ENCODE measurements at regions not wholly inside any gene's neighbourhood (a gene's known extent, or its start where the extent isn't known, plus 50 kb on each side); places are given as distances from the start of the nearest gene placed in this dataset.
A peak's percentile ranks its signal among the peaks of the same experiment; 100 is the strongest.

DNA sequence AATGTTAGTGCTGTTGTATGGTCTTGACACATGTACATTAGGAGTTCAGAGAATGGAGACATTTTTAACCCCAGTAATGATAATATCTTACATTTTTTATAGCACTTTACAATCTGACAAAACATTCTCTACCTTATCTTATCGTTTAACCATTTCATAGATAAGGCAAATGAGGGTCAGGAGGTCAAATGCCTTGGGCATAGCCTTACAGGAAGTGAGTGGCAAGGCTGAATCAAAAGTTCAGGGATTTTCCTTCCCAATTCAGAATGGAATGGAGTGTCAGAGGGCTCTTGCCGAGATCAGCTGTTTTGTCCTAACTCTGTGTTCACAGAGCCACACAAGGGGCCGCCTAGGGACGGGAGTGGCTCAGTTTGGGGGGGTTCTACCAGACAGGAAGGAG lies 57.6 kb upstream of the AK4 start:
- POLR2A ChIA-PET = no interaction called here
- no peak overlapping the region for H3K4me3 ChIP-seq (replicated peaks in 1 of 3; ENCODE audit: insufficient read depth in 1 of 3, low read depth in 1 of 3, low read length in 3 of 3)
- intact Hi-C loops (cut with micrococcal nuclease) (no loop called here), dilution Hi-C loops (cut with MboI; ENCODE audit: extremely low pct_ligation_motif_present, low sequenced_read_pairs) (no loop called here)
- no TSS peak for BruUV-seq (replicated peaks)
- no peaks in the 10 kb centered on the region for H3K9me1 ChIP-seq (replicated peaks; ENCODE audit: control insufficient read depth, extremely low read depth, insufficient read depth, low read length)
- no peak overlapping the region for H3K27ac ChIP-seq (ENCODE audit: insufficient read depth, low read depth, low read length)
- CTCF ChIA-PET = interaction anchor here (1.7 kb wide), 1 partner anchor 15 kb away, joined by 6 read pairs; no protein-coding TSS in a partner anchor
- no peak overlapping the region for H3K9ac ChIP-seq (replicated peaks; ENCODE audit: extremely low read depth, insufficient read depth, low read length)
- no peaks in the 10 kb centered on the region for H3K79me2 ChIP-seq (ENCODE audit: control insufficient read depth, insufficient read depth, low read length)
- no peak for DNase-seq (ENCODE audit: low read depth, low spot score)
- H3K27me3 ChIP-seq (ENCODE audit: control insufficient read depth in 2 of 2, insufficient read depth in 2 of 2, low read length in 2 of 2) = no peaks in the 10 kb centered on the region
- no peaks in the 10 kb centered on the region for H3K9me3 ChIP-seq (replicated peaks; ENCODE audit: control insufficient read depth, insufficient read depth, low read length)
- TF ChIP-seq JUN (IDR thresholded peaks at IDR 0.05; ENCODE audit: borderline replicate concordance, insufficient read depth, insufficient read length, low read depth) (no peak), GATA2 (IDR thresholded peaks at IDR 0.05; ENCODE audit: insufficient read depth, insufficient read length, low read depth, low read length) (peak; percentile 80)
- no peaks in the 10 kb centered on the region for H4K20me1 ChIP-seq (replicated peaks; ENCODE audit: control insufficient read depth, extremely low read depth, insufficient read depth, low read length)
- peaks cover 4% of the 10 kb centered on the region for H3K4me1 ChIP-seq (ENCODE audit: control insufficient read depth, extremely low read depth, insufficient read depth, low read length)
- no peak overlapping the region for H3K4me2 ChIP-seq (ENCODE audit: insufficient read depth, low read length)
- H3K36me3 ChIP-seq (ENCODE audit: control insufficient read depth in 2 of 2, extremely low read depth in 1 of 2, insufficient read depth in 2 of 2, low read length in 2 of 2) = no peaks in the 10 kb centered on the region
- H2AFZ ChIP-seq (ENCODE audit: low read depth, low read length) = no peak overlapping the region
- peak; percentile 40 for FAIRE-seq

DNA sequence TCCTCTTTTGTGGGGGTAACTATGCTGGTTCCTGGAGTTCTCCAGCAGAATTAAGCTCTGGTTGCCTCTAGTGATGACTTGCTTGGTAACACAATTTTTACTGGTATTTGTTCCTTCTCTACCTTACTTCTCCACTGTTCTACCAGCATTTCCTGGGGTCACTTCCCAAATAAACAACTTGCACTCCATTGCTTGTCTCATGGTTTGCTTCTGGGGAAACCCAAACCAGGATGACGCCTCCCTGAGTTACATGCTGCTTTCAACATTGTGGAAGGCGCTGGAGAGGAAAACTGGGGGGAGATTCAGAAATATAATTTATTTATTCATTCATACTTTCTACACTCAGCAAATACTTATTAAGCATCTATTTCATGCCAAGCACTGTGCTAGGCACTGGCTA lies 55.3 kb upstream of the AK4 start:
- H3K4me3 ChIP-seq (replicated peaks in 1 of 3; ENCODE audit: insufficient read depth in 1 of 3, low read depth in 1 of 3, low read length in 3 of 3) = no peak overlapping the region
- no peak overlapping the region for H3K27ac ChIP-seq (ENCODE audit: insufficient read depth, low read depth, low read length)
- H3K36me3 ChIP-seq (ENCODE audit: control insufficient read depth in 2 of 2, extremely low read depth in 1 of 2, insufficient read depth in 2 of 2, low read length in 2 of 2) = no peaks in the 10 kb centered on the region
- H2AFZ ChIP-seq (ENCODE audit: low read depth, low read length) = no peak overlapping the region
- no peaks in the 10 kb centered on the region for H3K79me2 ChIP-seq (ENCODE audit: control insufficient read depth, insufficient read depth, low read length)
- BruUV-seq (replicated peaks) = no TSS peak
- ChIA-PET POLR2A (no interaction called here), CTCF (no interaction called here)
- DNase-seq (ENCODE audit: low read depth, low spot score) (no peak), FAIRE-seq (no peak)
- no peaks in the 10 kb centered on the region for H3K9me3 ChIP-seq (replicated peaks; ENCODE audit: control insufficient read depth, insufficient read depth, low read length)
- no peaks in the 10 kb centered on the region for H4K20me1 ChIP-seq (replicated peaks; ENCODE audit: control insufficient read depth, extremely low read depth, insufficient read depth, low read length)
- intact Hi-C loops (cut with micrococcal nuclease) (no loop called here), dilution Hi-C loops (cut with MboI; ENCODE audit: extremely low pct_ligation_motif_present, low sequenced_read_pairs) (no loop called here)
- H3K4me1 ChIP-seq (ENCODE audit: control insufficient read depth, extremely low read depth, insufficient read depth, low read length) = peaks cover 4% of the 10 kb centered on the region
- TF ChIP-seq JUN (IDR thresholded peaks at IDR 0.05; ENCODE audit: borderline replicate concordance, insufficient read depth, insufficient read length, low read depth) (no peak), GATA2 (IDR thresholded peaks at IDR 0.05; ENCODE audit: insufficient read depth, insufficient read length, low read depth, low read length) (no peak), POLR2AphosphoS5 (IDR thresholded peaks at IDR 0.05; ENCODE audit: insufficient read depth, low read depth, low read length) (no peak), MYC (IDR thresholded peaks at IDR 0.05; ENCODE audit: low read depth, low read length) (no peak), EZH2 (IDR thresholded peaks at IDR 0.05; ENCODE audit: borderline replicate concordance, low read depth, low read length, severe bottlenecking) (no peak), FOS (IDR thresholded peaks at IDR 0.05; ENCODE audit: borderline replicate concordance, insufficient read depth, low read length) (no peak), POLR2A (IDR thresholded peaks at IDR 0.05; ENCODE audit: low read depth, low read length) (no peak)
- TF ChIP-seq, protein P1, sequence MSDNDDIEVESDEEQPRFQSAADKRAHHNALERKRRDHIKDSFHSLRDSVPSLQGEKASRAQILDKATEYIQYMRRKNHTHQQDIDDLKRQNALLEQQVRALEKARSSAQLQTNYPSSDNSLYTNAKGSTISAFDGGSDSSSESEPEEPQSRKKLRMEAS (IDR thresholded peaks at IDR 0.05; ENCODE audit: insufficient read depth, insufficient read length) = no peak
- TF ChIP-seq, protein P2, sequence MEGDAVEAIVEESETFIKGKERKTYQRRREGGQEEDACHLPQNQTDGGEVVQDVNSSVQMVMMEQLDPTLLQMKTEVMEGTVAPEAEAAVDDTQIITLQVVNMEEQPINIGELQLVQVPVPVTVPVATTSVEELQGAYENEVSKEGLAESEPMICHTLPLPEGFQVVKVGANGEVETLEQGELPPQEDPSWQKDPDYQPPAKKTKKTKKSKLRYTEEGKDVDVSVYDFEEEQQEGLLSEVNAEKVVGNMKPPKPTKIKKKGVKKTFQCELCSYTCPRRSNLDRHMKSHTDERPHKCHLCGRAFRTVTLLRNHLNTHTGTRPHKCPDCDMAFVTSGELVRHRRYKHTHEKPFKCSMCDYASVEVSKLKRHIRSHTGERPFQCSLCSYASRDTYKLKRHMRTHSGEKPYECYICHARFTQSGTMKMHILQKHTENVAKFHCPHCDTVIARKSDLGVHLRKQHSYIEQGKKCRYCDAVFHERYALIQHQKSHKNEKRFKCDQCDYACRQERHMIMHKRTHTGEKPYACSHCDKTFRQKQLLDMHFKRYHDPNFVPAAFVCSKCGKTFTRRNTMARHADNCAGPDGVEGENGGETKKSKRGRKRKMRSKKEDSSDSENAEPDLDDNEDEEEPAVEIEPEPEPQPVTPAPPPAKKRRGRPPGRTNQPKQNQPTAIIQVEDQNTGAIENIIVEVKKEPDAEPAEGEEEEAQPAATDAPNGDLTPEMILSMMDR (IDR thresholded peaks at IDR 0.05; ENCODE audit: extremely low read depth in 1 of 2, insufficient read depth in 1 of 2, low read depth in 1 of 2, low read length in 2 of 2) = no peak
- H3K9ac ChIP-seq (replicated peaks; ENCODE audit: extremely low read depth, insufficient read depth, low read length) = no peak overlapping the region
- no peaks in the 10 kb centered on the region for H3K9me1 ChIP-seq (replicated peaks; ENCODE audit: control insufficient read depth, extremely low read depth, insufficient read depth, low read length)
- no peaks in the 10 kb centered on the region for H3K27me3 ChIP-seq (ENCODE audit: control insufficient read depth in 2 of 2, insufficient read depth in 2 of 2, low read length in 2 of 2)
- no peak overlapping the region for H3K4me2 ChIP-seq (ENCODE audit: insufficient read depth, low read length)
